ENCODE measurements at regions not wholly inside any gene's neighbourhood (a gene's known extent, or its start where the extent isn't known, plus 50 kb on each side); places are given as distances from the start of the nearest gene placed in this dataset.

GRCh38 chr7:73964786-73965185 lies 63.2 kb upstream of the ELN start:
- TF ChIP-seq, protein P1, sequence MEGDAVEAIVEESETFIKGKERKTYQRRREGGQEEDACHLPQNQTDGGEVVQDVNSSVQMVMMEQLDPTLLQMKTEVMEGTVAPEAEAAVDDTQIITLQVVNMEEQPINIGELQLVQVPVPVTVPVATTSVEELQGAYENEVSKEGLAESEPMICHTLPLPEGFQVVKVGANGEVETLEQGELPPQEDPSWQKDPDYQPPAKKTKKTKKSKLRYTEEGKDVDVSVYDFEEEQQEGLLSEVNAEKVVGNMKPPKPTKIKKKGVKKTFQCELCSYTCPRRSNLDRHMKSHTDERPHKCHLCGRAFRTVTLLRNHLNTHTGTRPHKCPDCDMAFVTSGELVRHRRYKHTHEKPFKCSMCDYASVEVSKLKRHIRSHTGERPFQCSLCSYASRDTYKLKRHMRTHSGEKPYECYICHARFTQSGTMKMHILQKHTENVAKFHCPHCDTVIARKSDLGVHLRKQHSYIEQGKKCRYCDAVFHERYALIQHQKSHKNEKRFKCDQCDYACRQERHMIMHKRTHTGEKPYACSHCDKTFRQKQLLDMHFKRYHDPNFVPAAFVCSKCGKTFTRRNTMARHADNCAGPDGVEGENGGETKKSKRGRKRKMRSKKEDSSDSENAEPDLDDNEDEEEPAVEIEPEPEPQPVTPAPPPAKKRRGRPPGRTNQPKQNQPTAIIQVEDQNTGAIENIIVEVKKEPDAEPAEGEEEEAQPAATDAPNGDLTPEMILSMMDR (IDR thresholded peaks at IDR 0.05; ENCODE audit: low read length), result no peak
- no peak for TF ChIP-seq EZH2phosphoT487 (IDR thresholded peaks at IDR 0.05; ENCODE audit: low read length)
- TF ChIP-seq EZH2 (optimal IDR thresholded peaks at IDR 0.05; ENCODE audit: low read depth, low read length), result no peak

Measured in MM.1S (cell line).